IMR-90 (cell line): ENCODE measurements at regions not wholly inside any gene's neighbourhood (a gene's known extent, or its start where the extent isn't known, plus 50 kb on each side); places are given as distances from the start of the nearest gene placed in this dataset.

Experiments used
- ATAC-seq: fragments of 200-7000 bp; cut with Tn5 transposase; 2 replicates; pipeline ENCODE4 v1.9.1; 2020; ENCODE audit warnings: low read depth, mild to moderate bottlenecking, moderate library complexity
- BruUV-seq: library from RNA; stranded (reverse); fragments of 400-500 nt; replicated peaks from 2 replicates; lab custom pipeline; 2021; lab: Mats Ljungman, UMichigan
- CTCF ChIA-PET: fragments of 300-600 bp; formaldehyde crosslinking; extraction: SDS; loops from one replicate; lab custom pipeline; 2021; ENCODE audit warnings: antibody characterized with exemption; lab: Yijun Ruan, JAX
- POLR2A ChIA-PET: fragments of 300-600 bp; sonication (Branson Sonifier 250); formaldehyde crosslinking; loops from one replicate; lab custom pipeline; 2022; ENCODE audit warnings: antibody characterized with exemption; ENCODE audit not compliant: unreplicated experiment; lab: Charles Lee
- DNase-seq: peaks from one replicate; pipeline ENCODE4 v3.0.0; 2013
- H2AFZ ChIP-seq: replicated peaks from 2 replicates; pipeline ENCODE3; 2013; ENCODE audit warnings: low read length, mild to moderate bottlenecking; ENCODE audit not compliant: poor library complexity
- H2AK5ac ChIP-seq: 2 replicates; pipeline ENCODE4 v1.6.1; 2013; ENCODE audit warnings: low read depth, low read length, inconsistent platforms
- H2AK9ac ChIP-seq: replicated peaks from 2 replicates; pipeline ENCODE3; 2013; ENCODE audit warnings: mild to moderate bottlenecking, low read depth, low read length, moderate library complexity; ENCODE audit not compliant: poor library complexity
- H2BK120ac ChIP-seq: 2 replicates; pipeline ENCODE4 v1.6.1; 2013; ENCODE audit warnings: low read depth, low read length, inconsistent platforms
- H2BK15ac ChIP-seq: 3 replicates; pipeline ENCODE4 v1.6.1; 2013; ENCODE audit warnings: low read depth, low read length, inconsistent platforms
- H2BK20ac ChIP-seq: 2 replicates; pipeline ENCODE4 v1.6.1; 2013; ENCODE audit warnings: low read depth, mild to moderate bottlenecking, inconsistent platforms, low read length, moderate library complexity
- H2BK5ac ChIP-seq: 2 replicates; pipeline ENCODE4 v1.6.1; 2013; ENCODE audit warnings: mild to moderate bottlenecking, low read depth, low read length, inconsistent platforms; ENCODE audit not compliant: poor library complexity, severe bottlenecking
- H3K14ac ChIP-seq: replicated peaks from 2 replicates; pipeline ENCODE4 v1.6.1; 2013; ENCODE audit warnings: low read depth, low read length, inconsistent platforms
- H3K18ac ChIP-seq: 2 replicates; pipeline ENCODE4 v1.6.1; 2013; ENCODE audit warnings: low read depth, low read length, control low read depth
- H3K23ac ChIP-seq: 2 replicates; pipeline ENCODE4 v1.6.1; 2013; ENCODE audit warnings: low read depth, low read length, inconsistent platforms
- H3K27ac ChIP-seq: 2 replicates; pipeline ENCODE4 v1.5.1; 2013; ENCODE audit warnings: mild to moderate bottlenecking, control low read depth, low read length; ENCODE audit not compliant: insufficient read depth
- H3K27me3 ChIP-seq: 2 replicates; pipeline ENCODE4 v1.6.1; 2013; ENCODE audit warnings: low read length; ENCODE audit not compliant: control insufficient read depth, insufficient read depth
- H3K36me3 ChIP-seq: 2 replicates; pipeline ENCODE4 v1.6.1; 2013; ENCODE audit warnings: low read length, mixed read lengths; ENCODE audit not compliant: control insufficient read depth, insufficient read depth
- H3K4ac ChIP-seq: 2 replicates; pipeline ENCODE4 v1.6.1; 2013; ENCODE audit warnings: low read depth, low read length, inconsistent platforms
- H3K4me1 ChIP-seq: 2 replicates; pipeline ENCODE4 v1.6.1; 2013; ENCODE audit warnings: low read length, mixed read lengths; ENCODE audit not compliant: control insufficient read depth, insufficient read depth
- H3K4me2 ChIP-seq: 2 replicates; pipeline ENCODE4 v1.6.1; 2013; ENCODE audit warnings: low read depth, mild to moderate bottlenecking, control low read depth, low read length, moderate library complexity
- H3K4me3 ChIP-seq: 2 replicates; pipeline ENCODE4 v1.5.1; 2013; ENCODE audit warnings: low read depth, mild to moderate bottlenecking, control low read depth, low read length, moderate library complexity; ENCODE audit not compliant: insufficient read depth
- H3K56ac ChIP-seq: 2 replicates; pipeline ENCODE4 v1.6.1; 2013; ENCODE audit warnings: low read length, inconsistent platforms; ENCODE audit not compliant: insufficient read depth; ENCODE audit errors: extremely low read depth
- H3K79me1 ChIP-seq, 2 experiments: 2 replicates each; pipeline ENCODE4 v1.6.1; 2013; ENCODE audit warnings: low read length in 2 of 2, inconsistent platforms in 1 of 2, low read depth in 1 of 2
- H3K9ac ChIP-seq: 2 replicates; pipeline ENCODE4 v1.6.1; 2013; ENCODE audit warnings: low read depth, low read length, control low read depth
- H3K9me1 ChIP-seq: 2 replicates; pipeline ENCODE4 v1.6.1; 2013; ENCODE audit warnings: low read length, inconsistent platforms; ENCODE audit not compliant: insufficient read depth
- H3K9me3 ChIP-seq: 2 replicates; pipeline ENCODE4 v1.6.1; 2013; ENCODE audit warnings: low read length; ENCODE audit not compliant: control insufficient read depth, insufficient read depth
- H4K20me1 ChIP-seq: 2 replicates; pipeline ENCODE4 v1.6.1; 2013; ENCODE audit warnings: low read length, inconsistent platforms; ENCODE audit not compliant: insufficient read depth
- H4K5ac ChIP-seq: 2 replicates; pipeline ENCODE4 v1.6.1; 2013; ENCODE audit warnings: mild to moderate bottlenecking, low read depth, low read length, control low read depth
- H4K8ac ChIP-seq, 2 experiments: 2 replicates each; pipeline ENCODE4 v1.6.1; 2013; ENCODE audit warnings: low read depth in 2 of 2, low read length in 2 of 2, control low read depth in 1 of 2, inconsistent platforms in 1 of 2
- H4K91ac ChIP-seq: 2 replicates; pipeline ENCODE4 v1.6.1; 2013; ENCODE audit warnings: low read depth, low read length, inconsistent platforms; ENCODE audit not compliant: insufficient read depth
- BHLHE40 ChIP-seq: fragments of 150-350 bp; IDR thresholded peaks from 2 replicates; pipeline ENCODE4 v1.6.1; 2016; ENCODE audit warnings: mild to moderate bottlenecking, low read depth, low read length
- CEBPB ChIP-seq: IDR thresholded peaks from 2 replicates; pipeline ENCODE4 v1.6.1; 2012; ENCODE audit warnings: low read depth, low read length, improper control_type of control experiment
- CHD1 ChIP-seq: IDR thresholded peaks from 2 replicates; pipeline ENCODE4 v1.6.1; 2012; ENCODE audit warnings: low read depth, low read length, improper control_type of control experiment
- CTCF ChIP-seq: conservative IDR thresholded peaks from 2 replicates; pipeline ENCODE4 v1.5.1; 2012; ENCODE audit warnings: mild to moderate bottlenecking, low read depth, low read length, improper control_type of control experiment
- ELK1 ChIP-seq: fragments of 150-350 bp; IDR thresholded peaks from 2 replicates; pipeline ENCODE4 v1.6.1; 2016; ENCODE audit warnings: low read depth, mild to moderate bottlenecking, low read length, moderate library complexity, borderline replicate concordance
- FOS ChIP-seq: fragments of 150-350 bp; IDR thresholded peaks from 2 replicates; pipeline ENCODE4 v1.6.1; 2016; ENCODE audit warnings: low read depth, low read length
- MAFK ChIP-seq: IDR thresholded peaks from 2 replicates; pipeline ENCODE4 v1.6.1; 2012; ENCODE audit warnings: low read depth, low read length, improper control_type of control experiment
- MAZ ChIP-seq: IDR thresholded peaks from 2 replicates; pipeline ENCODE4 v1.6.1; 2012; ENCODE audit warnings: low read depth, mild to moderate bottlenecking, low read length, improper control_type of control experiment, moderate library complexity, borderline replicate concordance
- MXI1 ChIP-seq: IDR thresholded peaks from 2 replicates; pipeline ENCODE4 v1.6.1; 2012; ENCODE audit warnings: low read depth, mild to moderate bottlenecking, low read length, moderate library complexity, borderline replicate concordance
- NFE2L2 ChIP-seq: fragments of 150-350 bp; IDR thresholded peaks from 2 replicates; pipeline ENCODE4 v1.6.1; 2016; ENCODE audit warnings: low read depth, mild to moderate bottlenecking, low read length
- POLR2A ChIP-seq: IDR thresholded peaks from 2 replicates; pipeline ENCODE4 v1.6.1; 2012; ENCODE audit warnings: mild to moderate bottlenecking, low read depth, low read length
- RAD21 ChIP-seq: IDR thresholded peaks from 2 replicates; pipeline ENCODE4 v1.6.1; 2012; ENCODE audit warnings: low read length, improper control_type of control experiment
- RFX5 ChIP-seq: IDR thresholded peaks from 2 replicates; pipeline ENCODE4 v1.8.0; 2012; ENCODE audit warnings: low read depth, mild to moderate bottlenecking, low read length, moderate library complexity
- WGBS, 2 experiments: methylation state at CpG; one replicate each; pipeline versions ENCODE4 v1.1.5 to v1.1.7; 2013; ENCODE audit warnings: missing lambda C conversion rate in 2 of 2; ENCODE audit not compliant: insufficient read length in 1 of 2; ENCODE audit errors: extremely low coverage in 2 of 2; 5-methylcytosine and 5-hydroxymethylcytosine counted together
- dilution Hi-C: fragments of 300-500 bp; cut with HindIII; formaldehyde crosslinking; loops from one replicate; pipeline ENCODE4 v1.14.3; 2018; ENCODE audit warnings: low sequenced_read_pairs; ENCODE audit not compliant: unreplicated experiment
- in situ Hi-C: fragments of 300-500 bp; cut with MboI; formaldehyde crosslinking; loops from 3 replicates; pipeline ENCODE4 v1.14.3; 2019; ENCODE audit warnings: low sequenced_read_pairs, inconsistent platforms, mixed read lengths
- intact Hi-C: fragments of 100-400 bp; cut with micrococcal nuclease; formaldehyde crosslinking; loops from 2 replicates; pipeline ENCODE4 v1.10.0; 2022
- TF ChIP-seq, protein P1 (sequence below): fragments of 150-350 bp; IDR thresholded peaks from 2 replicates; pipeline ENCODE4 v1.6.1; 2017; ENCODE audit warnings: mild to moderate bottlenecking, antibody characterized with exemption, low read length, low read depth

- no peaks in the 10 kb centered on the region for H3K27me3 ChIP-seq
- peak overlapping the region; percentile 22; the same call in 1 of the 2 replicates for H3K4me2 ChIP-seq
- H3K4ac ChIP-seq, result no peak overlapping the region
- CTCF ChIA-PET, result interaction anchor here (0.6 to 1.6 kb wide), 3 partner anchors 26 to 46 kb away, joined by 3 to 4 read pairs (median 3); no protein-coding TSS in a partner anchor
- H4K20me1 ChIP-seq, result no peaks in the 10 kb centered on the region
- intact Hi-C loops, result no loop called here
- H2AK5ac ChIP-seq, result no peak overlapping the region
- dilution Hi-C loops, result no loop called here
- H3K18ac ChIP-seq, result no peak overlapping the region
- no peak for DNase-seq
- H2BK120ac ChIP-seq, result no peak overlapping the region
- in situ Hi-C loops, result no loop called here
- H3K4me1 ChIP-seq, result peaks cover 6% of the 10 kb centered on the region; the same call in 1 of the 2 replicates
- peak overlapping the region; percentile 45; the same call in 1 of the 2 replicates for H3K27ac ChIP-seq
- no peak overlapping the region for H3K14ac ChIP-seq
- no peak overlapping the region for H4K5ac ChIP-seq
- H3K9me1 ChIP-seq, result no peaks in the 10 kb centered on the region
- no peak overlapping the region for H2AK9ac ChIP-seq
- H3K79me1 ChIP-seq, result no peaks in the 10 kb centered on the region
- no peak overlapping the region for H2BK5ac ChIP-seq
- H4K8ac ChIP-seq, result no peak overlapping the region
- peak; percentile 28 for ATAC-seq
- no CpG with 5 or more reads among the region's 3 CpGs for WGBS, 2 experiments
- H3K4me3 ChIP-seq, result no peak overlapping the region
- H2BK20ac ChIP-seq, result no peak overlapping the region
- no peaks in the 10 kb centered on the region for H3K9me3 ChIP-seq
- POLR2A ChIA-PET, result interaction anchor here (0.5 kb wide), 1 partner anchor 15 kb away, joined by 3 read pairs; no protein-coding TSS in a partner anchor
- H3K56ac ChIP-seq, result no peak overlapping the region
- H3K36me3 ChIP-seq, result no peaks in the 10 kb centered on the region
- H2AFZ ChIP-seq, result no peak overlapping the region
- no peak overlapping the region for H3K9ac ChIP-seq
- H2BK15ac ChIP-seq, result no peak overlapping the region
- no peak overlapping the region for H4K91ac ChIP-seq
- TF ChIP-seq CHD1, result no peak
- TF ChIP-seq FOS, result no peak
- no peak for TF ChIP-seq CEBPB
- TF ChIP-seq RFX5, result no peak
- TF ChIP-seq NFE2L2, result no peak
- TF ChIP-seq CTCF, result no peak
- TF ChIP-seq, protein P1, sequence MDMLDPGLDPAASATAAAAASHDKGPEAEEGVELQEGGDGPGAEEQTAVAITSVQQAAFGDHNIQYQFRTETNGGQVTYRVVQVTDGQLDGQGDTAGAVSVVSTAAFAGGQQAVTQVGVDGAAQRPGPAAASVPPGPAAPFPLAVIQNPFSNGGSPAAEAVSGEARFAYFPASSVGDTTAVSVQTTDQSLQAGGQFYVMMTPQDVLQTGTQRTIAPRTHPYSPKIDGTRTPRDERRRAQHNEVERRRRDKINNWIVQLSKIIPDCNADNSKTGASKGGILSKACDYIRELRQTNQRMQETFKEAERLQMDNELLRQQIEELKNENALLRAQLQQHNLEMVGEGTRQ, result no peak
- TF ChIP-seq BHLHE40, result no peak
- no peak for TF ChIP-seq RAD21
- TF ChIP-seq POLR2A, result no peak
- TF ChIP-seq MAZ, result no peak
- no peak for TF ChIP-seq MAFK
- no peak for TF ChIP-seq MXI1
- no peak for TF ChIP-seq ELK1
- H3K23ac ChIP-seq, result no peak overlapping the region
- no TSS peak for BruUV-seq
Measured at GRCh38 chr1:91120421-91120820, 98.6 kb upstream of the ZNF644 start.
